ENCODE measurements at regions not wholly inside any gene's neighbourhood (a gene's known extent, or its start where the extent isn't known, plus 50 kb on each side); places are given as distances from the start of the nearest gene placed in this dataset.

DNA sequence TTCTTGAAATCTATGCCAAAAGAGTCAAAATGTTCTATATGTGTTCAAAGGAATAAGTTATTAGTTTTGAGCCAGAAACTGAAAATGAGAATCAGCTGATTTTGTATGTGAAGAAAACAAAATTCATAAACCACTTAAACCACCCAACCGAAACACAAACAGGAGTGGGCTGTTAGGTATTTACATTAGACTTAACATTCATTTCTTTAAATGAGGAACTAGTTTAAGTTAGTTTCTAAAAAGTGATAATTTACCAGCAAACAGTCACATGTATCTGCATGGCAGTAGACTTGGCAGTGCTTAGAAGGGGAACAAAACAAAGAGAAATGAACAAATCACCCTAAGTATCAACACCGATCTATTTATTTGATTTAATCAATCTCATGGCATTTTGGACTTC, 128.0 kb downstream of the GMNC start:
- TF ChIP-seq RAD21 (IDR thresholded peaks at IDR 0.05; ENCODE audit: low read depth) (no peak), NFIC (IDR thresholded peaks at IDR 0.05) (no peak), CEBPB (IDR thresholded peaks at IDR 0.05) (no peak), YY1 (IDR thresholded peaks at IDR 0.05; ENCODE audit: low read depth) (no peak), CREB1 (IDR thresholded peaks at IDR 0.05; ENCODE audit: low read depth) (no peak), FOXM1 (IDR thresholded peaks at IDR 0.05; ENCODE audit: borderline replicate concordance, low read depth) (no peak), TEAD4 (IDR thresholded peaks at IDR 0.05) (no peak), EP300 (IDR thresholded peaks at IDR 0.05; ENCODE audit: borderline replicate concordance) (no peak), TAF1 (IDR thresholded peaks at IDR 0.05; ENCODE audit: low read depth) (no peak)
- TF ChIP-seq, protein P1, sequence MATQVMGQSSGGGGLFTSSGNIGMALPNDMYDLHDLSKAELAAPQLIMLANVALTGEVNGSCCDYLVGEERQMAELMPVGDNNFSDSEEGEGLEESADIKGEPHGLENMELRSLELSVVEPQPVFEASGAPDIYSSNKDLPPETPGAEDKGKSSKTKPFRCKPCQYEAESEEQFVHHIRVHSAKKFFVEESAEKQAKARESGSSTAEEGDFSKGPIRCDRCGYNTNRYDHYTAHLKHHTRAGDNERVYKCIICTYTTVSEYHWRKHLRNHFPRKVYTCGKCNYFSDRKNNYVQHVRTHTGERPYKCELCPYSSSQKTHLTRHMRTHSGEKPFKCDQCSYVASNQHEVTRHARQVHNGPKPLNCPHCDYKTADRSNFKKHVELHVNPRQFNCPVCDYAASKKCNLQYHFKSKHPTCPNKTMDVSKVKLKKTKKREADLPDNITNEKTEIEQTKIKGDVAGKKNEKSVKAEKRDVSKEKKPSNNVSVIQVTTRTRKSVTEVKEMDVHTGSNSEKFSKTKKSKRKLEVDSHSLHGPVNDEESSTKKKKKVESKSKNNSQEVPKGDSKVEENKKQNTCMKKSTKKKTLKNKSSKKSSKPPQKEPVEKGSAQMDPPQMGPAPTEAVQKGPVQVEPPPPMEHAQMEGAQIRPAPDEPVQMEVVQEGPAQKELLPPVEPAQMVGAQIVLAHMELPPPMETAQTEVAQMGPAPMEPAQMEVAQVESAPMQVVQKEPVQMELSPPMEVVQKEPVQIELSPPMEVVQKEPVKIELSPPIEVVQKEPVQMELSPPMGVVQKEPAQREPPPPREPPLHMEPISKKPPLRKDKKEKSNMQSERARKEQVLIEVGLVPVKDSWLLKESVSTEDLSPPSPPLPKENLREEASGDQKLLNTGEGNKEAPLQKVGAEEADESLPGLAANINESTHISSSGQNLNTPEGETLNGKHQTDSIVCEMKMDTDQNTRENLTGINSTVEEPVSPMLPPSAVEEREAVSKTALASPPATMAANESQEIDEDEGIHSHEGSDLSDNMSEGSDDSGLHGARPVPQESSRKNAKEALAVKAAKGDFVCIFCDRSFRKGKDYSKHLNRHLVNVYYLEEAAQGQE (IDR thresholded peaks at IDR 0.05; ENCODE audit: low read depth): no peak

GRCh38 chr3:190733591-190734146, 128.8 kb downstream of the GMNC start:
- TF ChIP-seq, protein P1 (IDR thresholded peaks at IDR 0.05; ENCODE audit: low read depth): no peak
- TF ChIP-seq YY1 (IDR thresholded peaks at IDR 0.05; ENCODE audit: low read depth): no peak
- no peak for TF ChIP-seq NFIC (IDR thresholded peaks at IDR 0.05)
- no peak for TF ChIP-seq CEBPB (IDR thresholded peaks at IDR 0.05)
- no peak for TF ChIP-seq CREB1 (IDR thresholded peaks at IDR 0.05; ENCODE audit: low read depth)
- no peak for TF ChIP-seq TEAD4 (IDR thresholded peaks at IDR 0.05)
- TF ChIP-seq FOXM1 (IDR thresholded peaks at IDR 0.05; ENCODE audit: borderline replicate concordance, low read depth): no peak
- no peak for TF ChIP-seq TCF12 (IDR thresholded peaks at IDR 0.05; ENCODE audit: low read depth)
- no peak for TF ChIP-seq EGR1 (IDR thresholded peaks at IDR 0.05)
- no peak for TF ChIP-seq TAF1 (IDR thresholded peaks at IDR 0.05; ENCODE audit: low read depth)
- no peak for TF ChIP-seq ZBTB7A (IDR thresholded peaks at IDR 0.05; ENCODE audit: low read depth)
- no peak for TF ChIP-seq EP300 (IDR thresholded peaks at IDR 0.05; ENCODE audit: borderline replicate concordance)
- no peak for TF ChIP-seq MAX (IDR thresholded peaks at IDR 0.05)
- no peak for TF ChIP-seq RAD21 (IDR thresholded peaks at IDR 0.05; ENCODE audit: low read depth)
- TF ChIP-seq USF1 (IDR thresholded peaks at IDR 0.05): no peak

GRCh38 chr3:190731596-190731995, 130.9 kb downstream of the GMNC start:
- TF ChIP-seq CREB1 (IDR thresholded peaks at IDR 0.05; ENCODE audit: low read depth) (no peak), TEAD4 (IDR thresholded peaks at IDR 0.05) (no peak), TAF1 (IDR thresholded peaks at IDR 0.05; ENCODE audit: low read depth) (no peak), NFIC (IDR thresholded peaks at IDR 0.05) (no peak), USF1 (IDR thresholded peaks at IDR 0.05) (no peak), CEBPB (IDR thresholded peaks at IDR 0.05) (no peak), ZBTB7A (IDR thresholded peaks at IDR 0.05; ENCODE audit: low read depth) (no peak), RAD21 (IDR thresholded peaks at IDR 0.05; ENCODE audit: low read depth) (no peak), TCF12 (IDR thresholded peaks at IDR 0.05; ENCODE audit: low read depth) (no peak), YY1 (IDR thresholded peaks at IDR 0.05; ENCODE audit: low read depth) (no peak), EGR1 (IDR thresholded peaks at IDR 0.05) (no peak), EP300 (IDR thresholded peaks at IDR 0.05; ENCODE audit: borderline replicate concordance) (no peak), FOXM1 (IDR thresholded peaks at IDR 0.05; ENCODE audit: borderline replicate concordance, low read depth) (no peak), MAX (IDR thresholded peaks at IDR 0.05) (no peak)
- TF ChIP-seq, protein P1 (IDR thresholded peaks at IDR 0.05; ENCODE audit: low read depth): no peak

DNA sequence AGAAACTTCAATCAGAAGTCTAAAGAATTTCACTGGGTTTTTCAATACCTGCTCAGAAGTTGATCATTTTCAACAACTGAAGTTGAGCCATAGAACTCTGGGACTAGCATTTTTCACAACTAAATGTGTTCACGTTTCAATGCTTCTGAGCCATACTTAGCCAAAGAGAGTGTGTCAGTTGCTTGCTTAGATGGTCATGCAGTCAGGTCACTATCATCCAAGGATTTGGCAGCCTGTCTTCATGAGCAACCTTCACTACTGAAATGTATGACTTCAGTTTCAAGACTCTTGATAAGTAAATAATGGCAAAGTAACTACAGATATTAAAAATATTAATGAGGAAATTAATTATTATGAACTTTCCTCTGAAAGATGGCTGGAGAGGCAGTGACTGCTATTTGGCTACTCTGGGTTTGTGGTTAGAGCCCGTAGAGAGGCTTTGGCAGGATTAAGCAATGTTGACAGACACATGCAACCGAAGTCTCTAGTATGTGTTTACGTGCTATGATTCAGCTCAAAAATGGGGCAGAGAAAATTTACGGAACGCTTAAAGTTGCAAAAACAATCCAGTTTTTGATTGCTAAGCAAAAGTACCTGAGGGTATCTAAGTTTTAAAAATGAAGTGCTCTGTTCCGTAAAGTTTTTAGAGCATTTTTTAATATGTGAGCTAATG, 133.8 kb downstream of the GMNC start:
- TF ChIP-seq ZBTB7A (IDR thresholded peaks at IDR 0.05; ENCODE audit: low read depth): no peak

Data from Ishikawa (cell line).